GM21717 (cell line): ENCODE measurements at regions not wholly inside any gene's neighbourhood (a gene's known extent, or its start where the extent isn't known, plus 50 kb on each side); places are given as distances from the start of the nearest gene placed in this dataset.

Experiments used
- ATAC-seq: cut with Tn5 transposase; IDR thresholded peaks from one replicate; pipeline ENCODE4 v1.9.1; 2021; ENCODE audit warnings: mild to moderate bottlenecking, moderate library complexity; ENCODE audit not compliant: unreplicated experiment

DNA sequence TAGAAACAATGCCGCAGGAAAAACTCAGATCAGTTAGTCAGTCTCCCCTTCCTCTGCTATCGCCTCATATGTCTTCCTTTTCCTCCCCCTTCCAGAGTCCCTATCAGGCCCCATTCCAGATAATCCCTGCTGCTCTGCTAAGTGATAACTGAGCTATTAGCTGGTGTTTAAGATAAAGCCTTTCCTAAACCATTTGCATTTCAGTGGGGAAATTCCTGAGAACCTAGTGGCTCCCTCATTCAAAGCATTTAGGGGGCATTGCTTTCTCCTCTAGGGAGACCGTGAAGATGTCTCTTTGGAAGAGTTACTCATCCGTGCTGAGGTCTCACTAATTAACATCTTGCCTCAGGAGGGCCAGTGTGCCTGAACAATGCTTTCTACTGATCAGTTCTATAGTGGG, 401.6 kb downstream of the NPIPA7 start:
- no peak for ATAC-seq

DNA sequence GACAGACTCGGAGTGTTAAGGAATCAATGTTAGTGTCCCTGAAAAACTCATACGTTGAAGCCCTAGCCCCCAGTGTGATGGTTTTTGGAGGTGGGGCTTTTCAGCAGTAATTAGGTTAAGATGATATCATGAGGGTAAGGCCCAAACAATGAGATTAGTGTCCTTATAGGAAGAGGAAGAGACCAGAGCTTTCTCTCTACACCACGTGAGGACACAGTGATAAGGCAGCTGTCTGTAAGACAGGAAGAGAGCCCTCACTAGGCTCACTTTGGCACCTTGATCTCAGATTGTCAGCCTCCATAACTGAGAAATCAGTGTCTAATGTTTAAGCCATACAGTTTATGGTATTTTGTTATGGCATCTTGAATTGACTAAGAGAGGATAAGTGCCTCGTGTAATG, 403.2 kb downstream of the NPIPA7 start:
- no peak for ATAC-seq

DNA sequence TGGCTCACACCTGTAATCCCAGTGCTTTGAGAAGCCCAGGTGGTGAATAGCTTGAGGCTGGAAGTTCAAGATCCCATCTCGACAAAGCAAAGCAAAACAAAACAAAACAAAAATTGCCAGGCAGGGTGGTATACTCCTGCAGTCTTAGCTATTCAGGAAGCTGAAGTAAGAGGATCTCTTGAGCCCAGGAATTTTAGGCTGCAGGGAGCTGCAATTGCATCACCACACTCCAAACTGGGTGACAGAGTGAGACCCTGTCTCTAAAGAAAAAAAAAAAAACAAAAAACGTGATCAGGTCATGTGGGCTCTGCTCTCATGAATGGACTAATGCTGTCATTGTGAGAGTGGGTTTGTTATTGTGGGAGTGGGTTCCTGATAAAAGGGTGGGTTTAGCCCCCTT, 409.1 kb downstream of the NPIPA7 start:
- ATAC-seq, result no peak

GRCh38 chr16:16790597-16790996, 411.7 kb downstream of the NPIPA7 start:
- no peak for ATAC-seq

- no peak for ATAC-seq
These were observed 412.1 kb downstream of the NPIPA7 start for GRCh38 chr16:16791051-16791450.

- no peak for ATAC-seq
These were observed 418.3 kb downstream of the NPIPA7 start for GRCh38 chr16:16797239-16797638.

DNA sequence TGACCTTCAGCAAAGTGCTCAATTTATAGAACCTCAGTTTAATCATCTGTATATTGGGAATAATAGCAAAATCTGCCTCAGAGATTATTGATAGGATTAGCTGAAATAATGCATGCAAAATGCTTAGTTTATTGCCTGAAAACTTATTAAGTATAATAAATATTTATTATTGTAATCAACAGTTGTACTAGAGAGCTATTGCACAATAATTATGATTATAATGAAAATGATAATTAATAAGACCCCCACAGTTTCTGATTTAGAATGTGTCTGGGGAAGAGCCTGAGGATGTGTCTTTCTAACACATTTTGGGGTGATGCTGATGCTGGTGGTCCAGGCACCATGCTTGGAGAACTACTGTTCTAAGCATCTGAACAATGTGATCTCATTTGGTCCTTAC, 419.6 kb downstream of the NPIPA7 start:
- ATAC-seq, result no peak

DNA sequence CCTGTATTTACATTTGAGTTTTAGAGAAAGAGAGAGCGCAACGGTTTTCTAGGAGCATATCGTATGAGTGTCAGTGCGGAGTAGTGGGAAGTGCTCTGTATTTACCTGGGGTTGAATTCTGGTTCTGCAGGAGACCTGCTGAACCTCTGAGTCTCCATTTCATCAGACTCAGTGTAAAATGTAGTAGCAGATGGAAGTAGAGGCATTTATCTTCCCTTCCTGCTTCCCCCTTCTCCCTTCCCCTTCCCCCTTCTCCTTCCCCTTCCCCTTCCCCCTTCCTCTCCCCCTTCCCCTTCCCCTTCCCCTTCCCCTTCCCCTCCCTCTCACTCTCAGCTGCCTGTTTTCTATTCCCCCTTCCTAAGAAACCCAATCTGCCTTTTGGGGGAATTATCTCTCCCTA, 426.9 kb downstream of the NPIPA7 start:
- no peak for ATAC-seq

GRCh38 chr16:16815641-16816040, 436.7 kb downstream of the NPIPA7 start:
- no peak for ATAC-seq

DNA sequence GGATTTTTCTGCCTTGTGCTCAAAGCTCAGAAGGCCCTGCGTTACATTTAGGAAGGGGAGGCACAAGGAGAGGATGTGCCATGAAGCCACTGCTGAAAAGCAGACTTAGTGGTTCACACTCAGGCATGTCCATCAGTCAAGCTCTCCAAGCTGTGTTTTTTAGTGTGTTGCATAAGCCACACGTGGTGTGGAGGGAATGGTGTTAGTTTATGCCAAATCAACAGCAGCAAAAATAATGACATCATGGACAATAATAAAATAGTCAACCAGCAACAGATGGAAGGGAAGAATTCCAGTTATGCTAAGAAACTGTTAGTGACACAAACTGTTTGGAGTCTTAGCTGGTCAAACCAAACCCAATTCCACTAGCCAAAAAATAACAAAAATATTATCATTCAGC, 438.3 kb downstream of the NPIPA7 start:
- no peak for ATAC-seq

DNA sequence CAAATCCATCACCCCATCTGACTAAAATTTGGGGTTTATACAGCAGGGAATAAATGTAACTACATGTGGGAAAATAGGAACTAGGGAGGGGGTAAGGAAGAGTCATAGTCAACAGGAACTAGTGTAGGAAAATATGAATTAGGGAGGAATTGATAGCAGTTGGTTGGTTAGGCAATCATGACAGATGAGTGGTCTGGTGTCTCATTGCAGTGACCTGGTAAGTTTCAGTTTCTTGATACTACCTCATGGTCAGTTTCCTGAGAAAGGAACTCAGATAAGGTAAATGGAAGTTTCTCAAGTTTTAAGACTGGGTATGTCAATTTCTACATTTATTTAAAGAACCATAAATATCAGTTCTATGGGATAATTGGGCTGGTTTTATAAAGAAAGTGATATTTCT, 442.3 kb downstream of the NPIPA7 start:
- ATAC-seq, result no peak

- ATAC-seq, result no peak
These were observed 450.0 kb downstream of the NPIPA7 start for GRCh38 chr16:16828913-16829398.

DNA sequence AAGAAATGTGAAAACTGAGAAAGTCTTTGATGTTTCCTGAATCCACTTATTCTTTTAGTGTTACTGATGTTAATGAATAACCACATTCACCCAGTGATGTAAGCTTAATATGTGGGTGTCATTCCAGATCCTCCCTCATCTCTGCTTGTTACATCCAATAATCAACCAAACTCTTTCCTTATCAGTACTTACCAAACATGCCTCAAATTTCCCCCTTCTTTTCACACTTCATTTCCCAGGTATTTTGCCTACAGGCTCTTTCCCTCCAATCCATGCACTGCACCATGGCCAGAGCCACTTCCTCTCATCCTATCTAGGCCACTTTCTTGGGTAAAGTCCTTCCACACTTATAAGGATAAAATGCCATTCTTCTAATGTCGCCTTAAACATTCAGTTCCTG, 451.5 kb downstream of the NPIPA7 start:
- ATAC-seq, result no peak

DNA sequence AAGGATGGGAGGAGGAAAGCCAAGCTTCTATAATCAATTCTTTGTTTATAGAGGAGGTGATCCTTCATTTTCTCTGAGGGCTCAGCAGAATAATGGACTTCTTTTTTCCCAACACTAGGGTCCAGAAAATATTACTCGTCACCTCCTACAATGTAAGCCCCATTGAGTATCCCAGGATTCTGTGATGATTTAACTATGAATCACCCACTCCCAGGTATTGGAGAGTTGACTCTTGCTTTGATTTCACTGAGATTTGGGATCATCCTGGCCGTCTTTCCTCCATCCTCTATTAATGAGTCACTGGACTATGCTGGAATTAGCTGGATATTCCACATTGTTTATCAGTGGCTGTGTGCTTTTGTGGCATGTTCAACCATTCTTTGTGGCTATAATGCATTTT, 452.0 kb downstream of the NPIPA7 start:
- ATAC-seq, result no peak

GRCh38 chr16:16833165-16833564, 454.2 kb downstream of the NPIPA7 start:
- no peak for ATAC-seq

- no peak for ATAC-seq
These were observed 471.3 kb downstream of the NPIPA7 start for GRCh38 chr16:16850274-16850673.

DNA sequence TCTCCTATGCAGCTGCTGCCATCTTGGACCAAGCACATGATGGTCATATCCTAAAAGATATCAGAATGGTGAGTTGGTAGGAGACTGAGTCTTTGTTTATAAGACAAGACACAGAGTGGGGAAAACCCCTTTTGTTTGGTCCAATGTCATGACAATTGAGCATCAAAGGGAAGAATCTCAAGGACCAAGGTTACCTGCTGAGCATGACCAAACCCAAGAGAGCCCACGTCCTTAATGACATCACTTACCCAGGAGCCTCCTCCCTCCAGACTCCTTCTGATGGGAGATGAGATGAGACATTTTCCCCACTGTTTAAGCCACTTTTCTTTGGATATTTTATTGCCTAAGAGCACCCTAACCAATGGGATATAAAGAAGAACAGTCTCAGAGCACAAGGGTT, 478.1 kb downstream of the NPIPA7 start:
- no peak for ATAC-seq

DNA sequence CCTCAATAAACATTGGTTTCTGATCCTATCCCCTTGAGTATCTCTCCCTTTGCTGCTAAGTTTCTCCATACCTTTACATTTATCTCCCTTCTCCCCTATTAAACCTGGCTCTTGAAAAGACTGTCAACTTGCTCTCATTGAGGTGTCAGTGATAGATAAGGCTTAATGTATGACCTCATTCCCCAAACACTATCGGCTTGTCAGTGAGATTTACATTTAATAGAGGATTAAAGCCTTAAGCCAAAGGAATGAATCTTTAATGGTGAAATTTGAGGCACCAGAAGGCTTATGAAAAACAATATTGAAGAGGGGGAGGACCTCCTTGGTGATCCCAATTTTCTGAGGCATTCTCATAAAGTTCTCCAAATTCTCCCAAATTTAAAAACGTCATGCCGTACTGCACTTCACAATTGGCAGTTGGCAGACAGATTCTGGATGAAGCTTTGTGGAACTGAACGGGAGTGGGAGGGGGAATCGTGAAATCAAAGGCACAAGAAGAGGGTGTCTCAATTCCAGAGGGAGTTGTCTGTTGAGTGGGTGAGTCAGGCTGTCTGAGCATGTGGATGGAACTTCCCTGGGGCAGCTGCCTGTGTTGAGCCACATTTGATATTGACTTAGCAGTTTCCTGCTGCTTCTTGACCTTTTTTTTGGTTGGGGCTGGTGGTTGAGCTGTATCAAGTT, 478.8 kb downstream of the NPIPA7 start:
- no peak for ATAC-seq

- no peak for ATAC-seq
These were observed 482.6 kb downstream of the NPIPA7 start for GRCh38 chr16:16861546-16861945.

GRCh38 chr16:16863672-16864071, 484.7 kb downstream of the NPIPA7 start:
- ATAC-seq, result no peak

- no peak for ATAC-seq
These were observed 485.6 kb downstream of the NPIPA7 start for GRCh38 chr16:16864536-16864935.

- no peak for ATAC-seq
These were observed 486.4 kb downstream of the NPIPA7 start for GRCh38 chr16:16865374-16865773.

DNA sequence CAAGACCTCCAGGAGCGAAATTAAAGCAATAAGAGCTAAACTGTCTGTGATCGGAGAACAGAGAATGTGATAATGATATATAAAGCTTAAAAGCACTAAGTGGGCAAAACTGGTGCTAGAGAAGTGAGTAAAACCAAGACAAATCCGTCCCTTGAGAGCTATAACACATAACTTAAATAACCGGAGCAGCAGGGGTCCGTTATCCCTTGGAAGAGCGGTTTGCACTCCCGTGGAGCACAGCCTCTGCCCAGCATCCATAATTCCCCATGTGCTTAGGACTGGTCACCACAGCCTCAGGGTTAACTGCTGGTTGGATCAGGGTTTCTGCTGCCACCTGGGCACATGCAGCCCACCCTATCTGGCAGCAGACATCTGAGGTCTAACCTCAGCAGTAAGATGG, 489.0 kb downstream of the NPIPA7 start:
- ATAC-seq, result no peak
